ENCODE measurements at regions not wholly inside any gene's neighbourhood (a gene's known extent, or its start where the extent isn't known, plus 50 kb on each side); places are given as distances from the start of the nearest gene placed in this dataset.

DNA sequence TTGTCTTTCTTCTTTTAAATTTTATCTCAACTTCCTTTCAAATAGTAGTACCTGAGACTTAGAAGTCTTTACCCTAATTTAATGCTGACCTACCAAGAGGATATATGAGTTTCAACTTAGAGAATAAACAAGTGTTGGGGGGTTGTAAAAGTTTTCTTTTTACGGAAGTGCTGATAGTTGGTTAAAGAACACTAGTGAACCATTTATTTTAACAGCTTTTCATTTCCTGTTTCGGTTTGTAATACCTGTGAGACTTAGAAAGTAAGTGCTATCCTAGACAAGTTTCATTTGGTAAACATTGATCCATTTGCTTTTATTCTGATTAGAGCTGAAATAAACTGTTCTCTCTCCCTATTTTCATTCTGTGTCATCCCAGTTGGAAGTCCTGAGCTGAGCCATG lies 683.1 kb upstream of the SORCS1 start:
- no peak for DNase-seq

DNA sequence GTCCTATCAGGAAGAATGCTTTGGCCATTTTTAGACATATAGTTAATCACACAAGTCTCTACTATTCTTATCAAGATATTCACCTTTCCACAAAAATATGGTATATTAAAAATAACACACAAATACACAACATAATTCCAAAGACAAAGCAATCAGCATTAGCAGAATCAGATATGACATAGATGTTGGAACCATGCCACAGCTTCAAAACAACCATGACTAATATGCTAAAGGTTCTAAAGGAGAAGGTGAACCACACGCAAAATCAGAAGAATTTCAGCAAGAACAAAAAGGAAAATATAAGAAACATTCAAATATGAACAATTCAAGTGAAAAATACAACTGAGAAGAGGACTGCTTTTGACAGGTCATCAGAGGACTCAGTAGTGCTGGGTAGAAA lies 670.2 kb upstream of the SORCS1 start:
- no peak for DNase-seq

DNA sequence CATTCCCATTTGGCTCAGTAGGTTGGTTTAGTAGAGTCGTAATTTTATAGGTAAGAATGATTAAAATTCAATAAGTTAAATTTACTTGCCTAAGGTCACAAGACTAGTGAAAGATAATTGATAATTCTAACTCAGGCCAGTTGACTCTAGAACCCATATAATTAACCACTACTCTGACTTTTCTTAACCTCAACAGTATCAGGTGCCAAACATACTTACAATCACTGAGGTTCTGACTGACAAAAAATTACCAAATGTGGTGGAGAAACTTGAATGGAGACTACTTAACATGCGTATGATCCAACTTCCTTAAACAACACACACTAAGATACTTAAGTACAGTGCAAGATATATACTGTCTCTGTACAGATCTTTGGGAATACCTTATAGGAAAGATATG lies 667.3 kb upstream of the SORCS1 start:
- no peak for DNase-seq

DNA sequence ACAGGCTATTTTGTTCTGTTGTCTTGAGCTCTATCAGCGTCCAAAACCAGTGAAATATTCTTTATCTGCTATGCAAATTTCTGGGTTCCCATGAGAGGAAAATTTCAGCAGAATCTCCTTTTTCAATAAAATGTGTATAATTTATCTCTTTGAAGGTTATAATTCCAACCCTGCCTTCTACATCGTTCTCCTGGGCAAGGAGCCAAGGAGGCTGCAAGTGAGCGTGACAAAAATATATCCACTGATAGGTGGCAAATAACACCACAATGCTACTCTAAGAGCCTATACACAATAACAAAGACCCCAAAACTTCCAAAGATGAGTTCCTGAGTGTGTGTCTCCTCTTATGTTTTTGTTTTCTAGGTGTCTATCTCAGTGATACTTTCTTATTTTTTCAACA lies 664.7 kb upstream of the SORCS1 start:
- DNase-seq, result peak; percentile 4

DNA sequence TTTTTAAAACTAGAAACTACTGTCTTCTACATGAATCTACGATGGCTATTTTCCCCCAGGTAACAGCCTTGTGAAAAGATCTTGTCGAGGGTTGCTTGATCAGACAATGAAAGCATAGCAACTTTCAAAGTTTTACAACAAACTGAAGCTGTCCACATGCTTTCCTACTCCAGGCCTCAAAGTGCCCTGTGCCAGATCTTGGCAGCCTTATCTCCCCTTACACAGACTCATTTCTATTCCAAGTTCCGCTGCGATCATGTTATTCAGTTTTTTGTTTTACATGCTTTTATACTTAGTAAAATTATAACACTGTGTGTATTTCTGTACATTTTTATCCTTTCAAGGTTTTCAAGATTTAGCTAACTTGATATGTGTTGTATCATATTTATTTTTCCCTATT lies 661.7 kb upstream of the SORCS1 start:
- DNase-seq, result no peak

DNA sequence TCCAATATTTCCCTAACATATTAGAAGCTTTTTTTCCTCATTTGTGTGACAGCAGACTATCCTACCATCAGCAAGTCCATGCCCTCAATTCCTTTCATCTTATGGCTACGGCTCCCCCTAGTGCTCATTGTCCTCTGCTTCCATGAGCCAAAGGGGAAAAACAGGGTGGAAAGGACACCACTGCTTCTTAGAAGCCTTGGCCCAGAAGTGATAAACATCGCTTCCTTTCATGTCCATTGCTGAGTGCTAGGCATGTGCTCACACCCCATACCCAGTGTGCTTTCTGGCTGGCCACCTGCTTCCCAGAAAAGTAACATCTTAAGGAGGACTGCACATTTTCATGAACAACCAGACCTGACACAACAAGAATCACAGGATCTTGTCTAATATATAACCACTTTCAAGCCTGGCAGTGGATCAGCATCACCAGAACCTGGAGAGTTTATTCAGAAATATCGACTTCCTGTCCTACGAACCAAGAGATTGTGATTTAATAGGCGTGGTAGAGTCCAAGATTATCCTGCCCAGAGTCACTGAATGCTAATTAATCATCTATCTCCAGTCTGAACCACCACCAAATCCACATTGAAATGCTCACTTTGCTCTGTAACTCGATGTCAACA lies 650.5 kb upstream of the SORCS1 start:
- peak; percentile 80 for DNase-seq

DNA sequence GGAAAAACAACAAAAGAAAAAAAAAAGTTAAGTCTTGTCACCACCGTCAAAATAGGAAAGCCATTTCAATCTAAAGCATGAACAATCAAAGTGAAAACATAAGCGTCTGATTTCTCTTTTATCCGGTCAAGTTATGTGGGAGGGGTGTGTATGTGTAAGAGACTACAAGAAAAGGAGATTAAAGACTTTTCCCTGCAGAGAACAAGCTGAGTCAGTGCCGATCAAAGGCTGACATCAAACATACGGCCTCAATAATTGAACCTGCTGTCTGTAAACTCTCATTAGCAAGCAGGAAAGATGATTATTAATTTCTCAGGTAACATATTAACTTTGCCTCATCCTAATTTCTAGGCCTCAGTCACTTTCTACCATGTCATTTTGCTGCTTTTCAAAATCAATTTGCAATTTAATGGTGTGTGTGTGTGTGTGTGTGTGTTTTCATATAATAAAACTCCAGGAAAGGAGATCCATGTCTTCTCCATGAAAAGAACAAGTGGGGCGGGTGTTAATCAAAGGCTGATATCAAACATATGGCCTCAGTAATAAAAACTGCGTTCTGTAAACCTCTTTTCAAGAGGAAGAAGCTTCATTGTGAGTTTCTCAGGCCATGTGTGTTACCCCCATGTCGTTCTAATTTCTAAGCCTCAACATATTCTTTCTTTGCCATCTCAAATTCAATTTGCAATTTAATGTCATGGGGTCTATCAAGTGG lies 649.1 kb upstream of the SORCS1 start:
- peak; percentile 67 for DNase-seq

DNA sequence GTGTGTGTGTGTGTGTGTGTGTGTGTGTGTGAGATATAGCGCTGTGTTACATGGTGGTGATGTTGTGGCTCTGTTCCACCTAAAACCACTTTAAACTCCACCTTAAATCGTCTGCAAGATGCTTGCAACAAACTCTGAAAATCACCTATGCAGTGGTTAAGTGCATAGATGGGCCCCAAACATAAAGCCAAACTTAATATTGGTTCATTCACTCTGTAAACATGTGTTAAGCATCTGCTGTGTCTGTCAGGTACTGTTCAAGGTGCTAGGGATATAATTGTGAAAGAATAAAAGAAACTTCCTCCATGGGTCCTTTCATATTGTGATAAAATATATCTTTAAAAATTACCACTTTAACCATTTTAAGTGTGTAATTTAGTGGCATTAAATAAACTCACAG lies 645.4 kb upstream of the SORCS1 start:
- DNase-seq, result no peak

DNA sequence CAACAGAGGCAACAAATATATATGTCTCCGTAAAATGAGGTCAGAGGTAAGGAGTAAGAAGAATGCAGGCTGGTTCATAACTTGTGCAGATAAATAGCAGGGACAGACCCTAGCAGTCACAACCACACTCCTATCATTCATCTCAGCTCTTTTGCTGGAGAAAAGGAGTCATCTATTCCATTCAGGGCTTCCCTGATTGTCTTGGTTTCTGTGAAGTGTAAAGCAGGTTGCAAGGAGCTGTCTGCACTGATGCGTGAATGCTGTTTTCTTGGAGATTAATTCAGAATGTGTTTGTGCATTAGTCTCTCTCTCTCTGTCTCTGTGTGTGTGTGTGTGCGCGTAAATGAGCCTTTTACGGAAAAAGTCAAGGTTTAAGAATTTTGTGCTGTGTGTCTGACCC lies 643.3 kb upstream of the SORCS1 start:
- no peak for DNase-seq

DNA sequence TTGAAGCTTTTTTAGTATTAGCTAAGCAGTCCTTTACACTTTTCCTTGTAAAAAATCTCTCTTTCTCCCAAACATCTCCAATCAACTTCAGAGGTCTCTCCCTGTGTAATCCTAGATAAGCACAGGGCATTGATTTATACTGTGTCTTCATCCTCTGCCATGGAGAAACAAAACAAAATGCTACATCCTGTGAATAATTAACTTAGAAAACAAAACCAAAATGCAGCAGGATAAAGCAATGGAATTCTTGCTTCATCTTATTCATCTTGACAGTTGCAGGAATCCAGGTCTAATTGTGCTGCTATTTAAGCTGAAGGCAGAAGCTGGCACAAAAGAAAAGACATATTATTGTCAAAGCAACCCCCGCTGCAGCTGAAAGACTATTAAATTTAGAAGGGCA lies 641.5 kb upstream of the SORCS1 start:
- no peak for DNase-seq

DNA sequence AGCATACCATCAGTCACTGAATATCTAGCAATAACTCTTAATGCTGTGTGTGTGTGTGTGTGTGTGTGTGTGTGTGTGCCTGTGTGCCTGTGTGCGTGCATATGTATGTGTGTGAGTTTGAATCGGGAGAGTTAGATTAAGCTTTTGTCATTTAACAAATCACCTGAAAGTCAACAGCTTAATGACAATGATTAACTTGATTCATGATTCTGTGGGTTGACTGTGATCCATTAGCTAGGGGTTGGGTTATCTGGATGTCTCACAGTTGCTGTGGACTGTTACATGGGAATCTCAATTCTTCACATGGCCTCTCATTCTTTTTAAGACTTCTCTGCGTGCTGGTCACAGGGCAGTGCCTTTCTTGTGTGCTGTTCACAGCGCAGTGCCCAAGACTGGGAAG lies 639.0 kb upstream of the SORCS1 start:
- peak; percentile 20 for DNase-seq

DNA sequence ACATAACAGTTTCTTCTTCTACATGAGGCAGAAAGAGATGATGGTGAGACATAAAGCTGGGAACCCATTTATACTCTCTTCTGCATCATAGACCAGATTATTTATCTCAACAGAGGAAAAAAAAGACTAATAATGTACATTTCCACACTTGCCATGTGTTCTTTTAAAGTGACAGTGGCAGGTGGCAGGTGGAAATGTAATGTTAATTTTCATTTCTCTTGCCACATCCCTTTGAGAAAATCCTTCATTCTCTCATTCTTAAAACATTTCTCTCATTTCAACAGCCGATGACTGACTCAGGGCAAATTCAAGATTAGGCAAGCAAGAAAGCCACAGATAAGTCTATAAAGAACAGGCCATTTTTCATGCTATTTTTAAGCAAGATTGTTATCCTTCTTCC lies 635.6 kb upstream of the SORCS1 start:
- no peak for DNase-seq

DNA sequence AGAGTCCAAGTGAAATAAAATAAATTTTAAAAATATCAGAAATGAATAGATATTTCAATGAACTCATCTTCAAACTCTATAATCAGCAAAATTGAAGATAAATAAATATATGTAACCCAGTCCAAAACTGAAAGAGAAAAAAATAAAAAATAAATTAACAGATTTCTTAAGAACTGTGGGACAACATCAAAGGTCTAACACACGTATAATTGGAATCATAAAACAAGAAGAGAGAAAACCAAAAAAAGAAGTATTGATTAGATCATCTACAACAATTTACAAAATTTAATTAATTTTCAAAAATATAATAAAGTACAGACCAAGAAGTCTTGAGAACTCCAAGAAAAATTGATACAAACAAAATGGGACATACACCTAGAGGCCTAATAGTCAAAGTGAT lies 625.8 kb upstream of the SORCS1 start:
- no peak for DNase-seq

DNA sequence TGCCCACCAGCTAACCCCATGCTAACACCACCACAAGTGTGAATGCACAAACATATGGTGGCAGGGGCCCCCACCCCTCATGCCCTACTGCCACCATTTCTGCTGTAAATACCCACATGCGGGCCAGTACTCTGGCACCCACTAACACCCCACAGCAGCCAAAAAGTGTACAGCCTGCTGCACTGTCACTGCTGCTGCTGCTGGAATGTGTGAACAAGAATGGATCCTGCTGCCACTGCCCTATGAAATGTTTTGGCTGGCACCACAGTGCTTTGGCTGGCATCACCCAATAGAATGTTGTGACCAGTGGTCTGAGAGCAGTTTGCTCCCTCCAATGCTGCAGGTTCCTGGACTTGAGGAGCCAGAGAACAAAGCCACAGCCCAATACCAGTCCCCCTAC lies 606.6 kb upstream of the SORCS1 start:
- DNase-seq, result no peak

DNA sequence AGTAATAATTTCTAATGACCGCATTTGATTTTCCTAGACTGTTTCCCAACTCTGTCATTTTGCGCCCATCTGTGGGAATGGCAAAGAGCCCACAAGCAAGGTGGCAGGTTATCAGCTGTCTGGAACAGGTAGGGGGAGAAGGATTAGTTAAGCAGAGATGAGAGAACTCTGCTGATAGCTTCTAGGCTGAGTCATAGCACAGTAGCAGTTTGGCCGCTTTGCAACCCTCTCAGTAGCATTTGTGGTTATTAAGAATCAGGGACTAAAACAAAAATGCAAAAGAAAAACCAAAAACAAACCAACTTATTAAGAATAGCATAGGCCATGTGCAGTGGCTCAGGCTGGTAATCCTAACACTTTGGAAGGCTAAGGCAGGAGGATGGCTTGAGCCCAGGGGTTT lies 602.7 kb upstream of the SORCS1 start:
- DNase-seq, result no peak

DNA sequence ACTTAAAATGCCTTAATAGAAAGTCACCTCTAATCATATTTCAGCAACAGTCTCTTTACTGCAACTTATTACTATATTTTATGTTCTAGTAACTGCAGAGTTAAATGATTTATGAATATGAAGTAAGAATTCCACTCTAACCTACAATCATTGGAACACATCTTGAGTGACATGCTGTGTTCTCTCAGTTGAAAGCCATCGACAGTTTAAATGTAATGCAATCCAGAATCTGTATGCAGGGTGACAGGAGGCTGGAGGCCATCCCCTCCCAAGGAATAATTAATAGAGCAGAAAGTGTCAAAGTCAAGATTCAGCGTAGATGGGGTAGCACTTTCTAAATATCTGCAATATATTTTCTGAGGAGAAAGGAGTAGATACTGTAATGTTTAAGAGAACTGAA lies 590.3 kb upstream of the SORCS1 start:
- no peak for DNase-seq

DNA sequence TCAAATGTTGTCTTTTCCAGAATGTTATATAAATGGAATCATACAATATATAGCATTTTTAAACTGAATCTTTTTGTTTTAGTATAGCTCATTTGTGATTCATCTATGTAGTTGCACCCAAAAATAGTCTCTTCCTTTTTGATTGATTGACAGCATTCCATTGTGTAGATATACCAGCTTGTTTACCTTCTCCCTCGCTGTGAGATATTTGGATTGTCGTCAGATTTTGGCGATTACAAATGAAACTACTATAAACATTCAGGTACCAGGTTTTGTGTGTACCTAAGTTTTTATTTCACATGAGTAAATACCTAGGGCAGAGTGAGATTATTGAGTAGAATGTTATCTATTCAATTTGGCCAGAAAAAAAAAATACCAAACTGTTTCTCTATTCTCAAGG lies 584.7 kb upstream of the SORCS1 start:
- peak; percentile 7 for DNase-seq

DNA sequence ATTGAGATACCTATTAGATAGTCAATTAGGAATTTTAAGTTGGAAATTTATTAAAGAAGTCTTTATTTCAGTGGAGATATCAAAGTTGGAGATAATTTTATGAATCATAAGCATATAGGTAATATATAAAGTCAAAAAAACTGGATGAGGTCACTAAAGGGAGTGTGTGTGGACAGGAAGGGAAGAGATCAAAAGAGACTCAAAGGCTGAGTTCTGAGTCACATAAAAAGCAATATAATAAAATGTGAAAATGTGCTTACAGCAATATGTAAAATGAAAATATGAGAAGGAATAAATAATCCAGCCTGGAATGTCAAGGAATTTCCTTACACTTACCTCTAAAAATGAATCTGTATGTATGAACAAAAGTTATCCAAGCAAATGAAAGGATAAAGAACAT lies 583.3 kb upstream of the SORCS1 start:
- no peak for DNase-seq

DNA sequence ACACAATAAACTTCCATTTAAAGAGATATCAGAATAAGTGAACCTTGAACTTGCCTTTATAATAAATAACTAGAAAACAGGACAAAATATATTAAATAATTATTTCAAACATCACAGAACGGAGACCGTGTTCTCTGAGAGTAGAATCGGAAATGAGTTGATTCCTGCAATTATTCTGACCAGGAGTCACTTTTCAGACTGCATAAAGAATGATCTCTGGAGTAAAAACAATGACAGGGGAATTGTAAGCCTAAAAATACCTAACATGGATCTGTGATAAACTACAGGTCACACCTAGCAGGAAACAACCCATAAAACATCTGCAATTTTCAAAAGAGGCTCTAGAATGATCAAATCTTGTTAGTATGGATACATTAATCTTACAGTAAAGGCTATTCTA lies 577.5 kb upstream of the SORCS1 start:
- DNase-seq, result no peak

DNA sequence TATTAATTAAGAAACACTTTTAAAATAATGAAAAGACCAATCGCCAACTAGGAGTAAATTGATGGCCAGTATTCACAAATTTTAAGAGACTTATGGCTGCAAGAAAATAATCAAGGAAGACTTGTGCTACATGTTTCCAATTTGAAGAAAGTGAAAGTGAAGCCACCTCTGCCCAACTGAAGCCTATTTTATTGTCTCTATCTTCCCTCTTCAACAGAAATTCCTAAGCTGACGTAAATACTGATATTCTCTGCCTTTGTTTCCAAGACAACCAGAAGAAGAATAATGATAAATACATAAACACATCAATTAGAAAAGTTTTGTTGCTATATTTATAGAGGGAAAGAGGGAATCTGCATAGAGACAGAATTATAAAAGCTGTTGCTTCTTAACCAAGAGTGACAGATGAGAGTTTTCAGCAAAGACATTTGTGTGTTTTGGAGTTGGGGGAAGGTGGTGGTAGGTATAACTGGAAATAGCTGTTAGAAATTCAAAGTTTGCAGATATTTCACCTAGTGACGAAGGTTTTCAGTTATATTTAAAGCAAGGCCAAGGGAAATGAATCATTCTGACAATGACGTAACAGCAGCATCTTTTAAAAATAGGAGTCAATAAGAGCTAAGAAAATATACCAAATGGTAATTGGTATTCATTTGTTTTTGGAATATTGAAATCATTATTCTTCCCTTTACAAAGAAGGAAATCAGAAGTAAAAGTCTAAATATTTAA lies 576.6 kb upstream of the SORCS1 start:
- DNase-seq, result no peak

DNA sequence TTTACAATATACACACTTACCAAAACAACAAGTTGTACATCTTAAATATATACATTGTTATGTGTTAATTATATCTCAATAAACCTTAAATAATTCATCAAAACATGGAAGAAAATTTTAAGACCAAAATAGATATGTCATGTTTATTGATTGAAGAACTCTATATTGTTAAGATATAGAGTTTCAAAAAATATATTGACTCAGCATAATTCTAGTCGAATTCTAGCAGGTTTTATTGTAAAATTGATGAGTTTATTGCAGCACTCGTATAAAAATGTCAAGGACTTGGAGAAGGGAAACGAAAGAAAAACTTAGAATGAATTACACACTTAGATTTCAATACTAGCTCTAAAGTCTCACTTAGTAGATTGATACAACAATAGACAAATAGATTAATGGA lies 575.4 kb upstream of the SORCS1 start:
- DNase-seq, result no peak

DNA sequence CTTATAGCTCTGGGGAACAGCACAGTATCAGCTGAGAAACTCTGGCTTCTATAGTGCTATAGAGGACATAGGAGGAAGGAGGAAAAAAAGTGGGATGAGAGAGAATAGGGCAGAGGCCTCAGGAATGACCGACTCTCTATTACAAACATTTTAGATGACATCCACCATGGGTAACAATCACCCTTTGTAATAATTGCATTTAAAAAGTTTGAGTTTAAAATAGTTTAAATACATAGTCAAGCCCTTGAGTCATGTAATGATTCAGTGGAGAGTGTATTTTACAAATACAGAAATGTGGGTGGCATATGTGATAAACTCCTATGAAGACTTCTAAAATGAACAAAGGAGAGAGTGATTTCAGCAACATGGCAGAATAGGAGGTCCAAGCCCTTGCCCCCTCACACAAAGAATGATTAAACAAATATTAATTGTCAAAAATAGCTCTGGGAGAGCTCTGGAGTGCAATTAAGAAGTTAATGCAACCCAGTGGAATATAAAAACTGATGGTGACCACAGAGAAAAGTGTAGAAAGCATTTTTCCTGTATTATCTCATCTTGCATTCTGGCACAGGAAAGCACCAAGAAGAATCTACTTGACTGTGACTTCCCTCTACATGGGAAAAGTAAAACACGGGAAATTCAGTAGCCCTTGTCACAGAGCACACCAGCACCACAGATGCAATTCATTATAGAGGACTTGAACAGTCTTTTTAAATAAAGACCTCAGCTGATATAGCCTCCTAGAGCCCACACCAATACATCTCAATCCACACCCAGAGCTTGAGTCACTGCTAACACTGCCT lies 569.0 kb upstream of the SORCS1 start:
- no peak for DNase-seq

DNA sequence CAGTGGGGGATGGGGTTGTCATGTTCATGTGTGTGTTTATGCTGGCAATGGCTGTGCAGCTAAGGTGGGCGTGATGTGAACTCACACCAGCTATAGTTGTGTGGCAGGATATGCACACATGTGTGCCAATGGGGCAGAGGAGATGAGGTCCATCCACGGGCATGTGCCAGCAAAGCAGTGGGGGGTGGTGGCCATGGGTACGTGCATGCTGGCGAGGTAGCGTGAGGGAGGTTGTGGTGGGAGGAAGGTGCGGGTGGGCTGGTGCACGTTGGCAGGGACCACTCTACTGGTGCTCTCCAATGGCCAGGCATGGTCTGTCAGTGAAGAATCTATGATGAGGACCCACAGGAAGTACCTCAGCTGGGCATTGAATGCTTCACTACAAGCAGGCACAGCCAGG lies 567.5 kb upstream of the SORCS1 start:
- DNase-seq, result no peak

DNA sequence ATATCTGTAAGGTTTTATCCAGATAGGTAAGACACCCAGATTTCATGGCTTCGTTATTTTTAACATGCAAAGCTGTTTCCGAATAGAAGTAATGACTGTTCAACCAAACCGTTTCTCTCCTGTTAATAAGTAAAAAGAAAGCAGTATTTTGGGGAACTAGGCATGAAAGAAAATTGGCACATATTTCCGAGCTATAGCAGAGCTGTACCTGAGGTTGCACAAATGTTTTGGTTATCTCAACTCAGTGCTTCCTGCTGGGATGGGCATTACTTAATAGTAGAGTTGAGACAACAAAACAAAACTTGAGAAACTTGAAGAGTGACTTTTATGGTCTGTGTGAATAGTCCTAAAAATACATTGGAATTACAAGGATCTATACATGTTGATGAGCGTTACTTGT lies 564.3 kb upstream of the SORCS1 start:
- DNase-seq, result no peak

All from NCI-H69 (cell line).